Tibial nerve (tissue), 4 donors: ENCODE measurements at regions not wholly inside any gene's neighbourhood (a gene's known extent, or its start where the extent isn't known, plus 50 kb on each side); places are given as distances from the start of the nearest gene placed in this dataset.

Source experiments
- CTCF ChIP-seq, 5 experiments: fragments of 200-600 bp in 3 of 5; fragments of 450-650 bp in 2 of 5; sonication (generic) in 3 of 5; IDR thresholded peaks; one replicate each; pipeline ENCODE4 v1.5.1; 2016 to 2019; ENCODE audit warnings: antibody characterized with exemption in 5 of 5, mild to moderate bottlenecking in 3 of 5, moderate library complexity in 2 of 5
- EP300 ChIP-seq, 2 donors: sonication (generic); formaldehyde crosslinking; IDR thresholded peaks; one replicate each; pipeline ENCODE4 v1.6.1; 2017; ENCODE audit warnings: antibody characterized with exemption in 2 of 2, mild to moderate bottlenecking in 1 of 2
- POLR2A ChIP-seq, 2 donors: fragments of 450-650 bp; IDR thresholded peaks; one replicate each; pipeline ENCODE4 v1.6.1; 2017; ENCODE audit warnings: antibody characterized with exemption in 2 of 2, mild to moderate bottlenecking in 2 of 2, moderate library complexity in 2 of 2

GRCh38 chrX:40415675-40416074, 165.1 kb upstream of the ATP6AP2 start:
- TF ChIP-seq CTCF (IDR thresholded peaks at IDR 0.05) (no peak), POLR2A (IDR thresholded peaks at IDR 0.05) (no peak), EP300 (IDR thresholded peaks at IDR 0.05) (no peak)
